ENCODE measurements at regions not wholly inside any gene's neighbourhood (a gene's known extent, or its start where the extent isn't known, plus 50 kb on each side); places are given as distances from the start of the nearest gene placed in this dataset.

GRCh38 chr6:139490482-139490881 is 116.0 kb upstream of the CITED2 start:
- H3K4me1 ChIP-seq (replicated peaks in 1 of 2; ENCODE audit: control insufficient read depth in 2 of 2, insufficient read depth in 2 of 2, low read length in 2 of 2): peaks cover 3 to 4% of the 10 kb centered on the region in 2 experiments; a peak in 3 of 5 replicates
- no peaks in the 10 kb centered on the region for H3K27me3 ChIP-seq (ENCODE audit: control insufficient read depth in 2 of 2, insufficient read depth in 2 of 2, low read length in 2 of 2)
- intact Hi-C loops (cut with micrococcal nuclease) (no loop called here), in situ Hi-C loops (cut with MboI) (no loop called here)
- CTCF ChIA-PET (ENCODE audit: low intra/inter-chr PET ratio): no interaction called here
- H2AFZ ChIP-seq (ENCODE audit: low read depth, low read length): peak overlapping the region; percentile 80
- no peaks in the 10 kb centered on the region for H3K36me3 ChIP-seq (ENCODE audit: control insufficient read depth, insufficient read depth, low read length)
- no TSS peak for BruUV-seq (replicated peaks)
- ATAC-seq (peak; percentile 78), DNase-seq (ENCODE audit: extremely low read depth in 1 of 4, low spot score in 3 of 4) (peak in 1 of 4 experiments; percentile 61), FAIRE-seq (peak; percentile 80)
- no peaks in the 10 kb centered on the region for H4K20me1 ChIP-seq (replicated peaks; ENCODE audit: control insufficient read depth, insufficient read depth, low read length)
- WGBS (ENCODE audit: insufficient coverage, low coverage, missing lambda C conversion rate): 21% methylated on average over 4 of the region's 4 CpGs
- H3K27ac ChIP-seq (ENCODE audit: extremely low read depth, low read depth, low read length): peak overlapping the region; percentile 7; the same call in 1 of the 3 replicates
- H3K4me2 ChIP-seq (ENCODE audit: insufficient read depth, low read length): no peak overlapping the region
- no peaks in the 10 kb centered on the region for H3K9me3 ChIP-seq (replicated peaks; ENCODE audit: control insufficient read depth, insufficient read depth, low read depth, low read length)
- POLR2A ChIA-PET: interaction anchor here (0.7 to 1.6 kb wide), 3 partner anchors 8 to 75 kb away, joined by 3 to 6 read pairs (median 4); no protein-coding TSS in a partner anchor
- no peaks in the 10 kb centered on the region for H3K79me2 ChIP-seq (ENCODE audit: control insufficient read depth, insufficient read depth, low read length)
- H3K9ac ChIP-seq (ENCODE audit: insufficient read depth in 1 of 2, low read depth in 2 of 2, low read length in 2 of 2): no peak overlapping the region
- no peaks in the 10 kb centered on the region for H3K9me1 ChIP-seq (ENCODE audit: control insufficient read depth, insufficient read depth, low read length)
- no peak overlapping the region for H3K4me3 ChIP-seq
- TF ChIP-seq, protein P1, sequence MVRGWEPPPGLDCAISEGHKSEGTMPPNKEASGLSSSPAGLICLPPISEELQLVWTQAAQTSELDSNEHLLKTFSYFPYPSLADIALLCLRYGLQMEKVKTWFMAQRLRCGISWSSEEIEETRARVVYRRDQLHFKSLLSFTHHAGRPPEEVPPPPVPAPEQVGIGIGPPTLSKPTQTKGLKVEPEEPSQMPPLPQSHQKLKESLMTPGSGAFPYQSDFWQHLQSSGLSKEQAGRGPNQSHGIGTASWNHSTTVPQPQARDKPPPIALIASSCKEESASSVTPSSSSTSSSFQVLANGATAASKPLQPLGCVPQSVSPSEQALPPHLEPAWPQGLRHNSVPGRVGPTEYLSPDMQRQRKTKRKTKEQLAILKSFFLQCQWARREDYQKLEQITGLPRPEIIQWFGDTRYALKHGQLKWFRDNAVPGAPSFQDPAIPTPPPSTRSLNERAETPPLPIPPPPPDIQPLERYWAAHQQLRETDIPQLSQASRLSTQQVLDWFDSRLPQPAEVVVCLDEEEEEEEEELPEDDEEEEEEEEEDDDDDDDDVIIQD (CRISPR knock-in tag; IDR thresholded peaks at IDR 0.05): no peak
- TF ChIP-seq MGA (IDR thresholded peaks at IDR 0.05) (no peak), POLR2AphosphoS5 (IDR thresholded peaks at IDR 0.05; ENCODE audit: control insufficient read depth, insufficient read depth, low read depth, low read length) (no peak), SAFB2 (IDR thresholded peaks at IDR 0.05; ENCODE audit: borderline replicate concordance, low read depth, low read length, severe bottlenecking) (no peak), NFATC3 (IDR thresholded peaks at IDR 0.05) (0 out of 2 replicates have a peak, but pooled peaks have one; percentile 35), RBBP5 (IDR thresholded peaks at IDR 0.05; ENCODE audit: borderline replicate concordance, insufficient read depth, low read length, poor library complexity, severe bottlenecking) (no peak)
- TF ChIP-seq, protein P2, sequence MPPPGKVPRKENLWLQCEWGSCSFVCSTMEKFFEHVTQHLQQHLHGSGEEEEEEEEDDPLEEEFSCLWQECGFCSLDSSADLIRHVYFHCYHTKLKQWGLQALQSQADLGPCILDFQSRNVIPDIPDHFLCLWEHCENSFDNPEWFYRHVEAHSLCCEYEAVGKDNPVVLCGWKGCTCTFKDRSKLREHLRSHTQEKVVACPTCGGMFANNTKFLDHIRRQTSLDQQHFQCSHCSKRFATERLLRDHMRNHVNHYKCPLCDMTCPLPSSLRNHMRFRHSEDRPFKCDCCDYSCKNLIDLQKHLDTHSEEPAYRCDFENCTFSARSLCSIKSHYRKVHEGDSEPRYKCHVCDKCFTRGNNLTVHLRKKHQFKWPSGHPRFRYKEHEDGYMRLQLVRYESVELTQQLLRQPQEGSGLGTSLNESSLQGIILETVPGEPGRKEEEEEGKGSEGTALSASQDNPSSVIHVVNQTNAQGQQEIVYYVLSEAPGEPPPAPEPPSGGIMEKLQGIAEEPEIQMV (tag; conservative IDR thresholded peaks at IDR 0.05; ENCODE audit: low read depth): no peak

Measured in K562 (cell line).